H1 (cell line): ENCODE measurements at regions not wholly inside any gene's neighbourhood (a gene's known extent, or its start where the extent isn't known, plus 50 kb on each side); places are given as distances from the start of the nearest gene placed in this dataset.
A peak's percentile ranks its signal among the peaks of the same experiment; 100 is the strongest.

Experiments used
- CHD2 ChIP-seq: IDR thresholded peaks from 2 replicates; pipeline ENCODE4 v1.6.1; 2012; ENCODE audit warnings: low read length, improper control_type of control experiment
- EP300 ChIP-seq, 2 experiments: IDR thresholded peaks; 1 replicate in 1 of 2; 2 replicates in 1 of 2; pipeline ENCODE4 v1.6.1; 2011 to 2012; ENCODE audit warnings: low read depth in 2 of 2, low read length in 2 of 2, mild to moderate bottlenecking in 2 of 2, borderline replicate concordance in 1 of 2, inconsistent platforms in 1 of 2, moderate library complexity in 1 of 2
- GABPA ChIP-seq: IDR thresholded peaks from 2 replicates; pipeline ENCODE4 v1.6.1; 2011; ENCODE audit warnings: mild to moderate bottlenecking, low read length, moderate library complexity, borderline replicate concordance; ENCODE audit not compliant: insufficient read depth
- JUN ChIP-seq: IDR thresholded peaks from 2 replicates; pipeline ENCODE4 v1.6.1; 2011; ENCODE audit warnings: low read depth, mild to moderate bottlenecking, improper control_type of control experiment, low read length
- POLR2A ChIP-seq, 2 experiments: IDR thresholded peaks; 1 replicate in 1 of 2; 2 replicates in 1 of 2; pipeline ENCODE4 v1.6.1; 2011; ENCODE audit warnings: low read depth in 2 of 2, low read length in 2 of 2, mild to moderate bottlenecking in 2 of 2; ENCODE audit errors: control extremely low read depth in 1 of 2
- SIN3A ChIP-seq, 2 experiments: IDR thresholded peaks in 1 of 2; conservative IDR thresholded peaks in 1 of 2; 2 replicates each; pipeline ENCODE4 v1.6.1; 2011 to 2012; ENCODE audit warnings: low read length in 2 of 2, improper control_type of control experiment in 1 of 2, low read depth in 1 of 2, mild to moderate bottlenecking in 1 of 2
- TCF12 ChIP-seq: IDR thresholded peaks from 2 replicates; pipeline ENCODE4 v1.6.1; 2011; ENCODE audit warnings: low read depth, mild to moderate bottlenecking, low read length
- TF ChIP-seq, protein P1 (sequence below), 3 experiments: IDR thresholded peaks; 1 replicate in 2 of 3; 2 replicates in 1 of 3; pipeline versions ENCODE4 v1.5.1 to v1.6.1; 2011; ENCODE audit warnings: low read length in 3 of 3, mild to moderate bottlenecking in 3 of 3, inconsistent platforms in 2 of 3, low read depth in 1 of 3, moderate library complexity in 1 of 3; ENCODE audit not compliant: insufficient read depth in 1 of 3; ENCODE audit errors: control extremely low read depth in 1 of 3

DNA sequence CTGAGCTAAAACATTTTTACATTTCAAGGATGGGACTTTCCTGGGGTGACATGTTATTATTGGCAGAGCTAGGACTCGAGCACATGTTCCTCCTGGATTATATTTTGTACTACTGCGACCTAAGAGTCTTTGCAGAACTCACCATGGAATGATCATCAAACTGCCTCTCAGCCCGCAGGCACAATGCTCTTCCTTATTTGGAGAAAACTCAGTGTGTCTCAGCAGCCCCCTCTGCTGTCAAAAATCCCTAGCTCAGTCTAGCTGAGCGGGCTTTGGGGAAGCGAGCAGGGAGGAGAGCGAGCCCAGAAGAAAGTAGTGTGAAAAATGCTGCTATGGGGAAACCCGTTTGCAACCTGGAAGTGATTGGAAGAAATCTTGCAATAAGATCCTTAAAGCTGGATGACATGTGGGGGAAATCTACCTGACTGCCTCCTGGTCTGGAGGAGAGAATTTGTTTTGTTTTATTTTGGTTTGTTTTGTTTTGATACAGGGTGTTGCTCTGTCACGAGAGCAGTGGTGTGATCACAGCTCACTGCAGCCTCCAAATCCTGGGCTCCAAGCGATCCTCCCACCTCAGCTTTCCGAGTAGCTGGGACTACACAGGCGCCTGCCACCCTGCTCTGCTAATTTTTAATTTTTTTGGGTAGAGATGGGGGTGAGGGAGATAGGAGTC is 89.9 kb upstream of the CLINT1 start:
- TF ChIP-seq POLR2A (IDR thresholded peaks at IDR 0.05; ENCODE audit: control extremely low read depth in 1 of 2, low read depth in 2 of 2, low read length in 2 of 2) (peak in 1 of 2 experiments; percentile 62; a peak in 2 of 3 replicates), EP300 (IDR thresholded peaks at IDR 0.05; ENCODE audit: borderline replicate concordance in 1 of 2, low read depth in 2 of 2, low read length in 2 of 2) (peak in 1 of 2 experiments; percentile 90; a peak in 1 of 3 replicates), JUN (no peak), TCF12 (no peak), SIN3A (conservative IDR thresholded peaks at IDR 0.05 in 1 of 2, IDR thresholded peaks at IDR 0.05 in 1 of 2; ENCODE audit: low read depth in 1 of 2, low read length in 2 of 2) (no peak), GABPA (no peak), CHD2 (no peak)
- TF ChIP-seq, protein P1, sequence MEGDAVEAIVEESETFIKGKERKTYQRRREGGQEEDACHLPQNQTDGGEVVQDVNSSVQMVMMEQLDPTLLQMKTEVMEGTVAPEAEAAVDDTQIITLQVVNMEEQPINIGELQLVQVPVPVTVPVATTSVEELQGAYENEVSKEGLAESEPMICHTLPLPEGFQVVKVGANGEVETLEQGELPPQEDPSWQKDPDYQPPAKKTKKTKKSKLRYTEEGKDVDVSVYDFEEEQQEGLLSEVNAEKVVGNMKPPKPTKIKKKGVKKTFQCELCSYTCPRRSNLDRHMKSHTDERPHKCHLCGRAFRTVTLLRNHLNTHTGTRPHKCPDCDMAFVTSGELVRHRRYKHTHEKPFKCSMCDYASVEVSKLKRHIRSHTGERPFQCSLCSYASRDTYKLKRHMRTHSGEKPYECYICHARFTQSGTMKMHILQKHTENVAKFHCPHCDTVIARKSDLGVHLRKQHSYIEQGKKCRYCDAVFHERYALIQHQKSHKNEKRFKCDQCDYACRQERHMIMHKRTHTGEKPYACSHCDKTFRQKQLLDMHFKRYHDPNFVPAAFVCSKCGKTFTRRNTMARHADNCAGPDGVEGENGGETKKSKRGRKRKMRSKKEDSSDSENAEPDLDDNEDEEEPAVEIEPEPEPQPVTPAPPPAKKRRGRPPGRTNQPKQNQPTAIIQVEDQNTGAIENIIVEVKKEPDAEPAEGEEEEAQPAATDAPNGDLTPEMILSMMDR (IDR thresholded peaks at IDR 0.05; ENCODE audit: control extremely low read depth in 1 of 3, insufficient read depth in 1 of 3, low read depth in 1 of 3, low read length in 3 of 3): peak; percentile 73 to 92 (median 78)
